HFF-Myc (cell line): ENCODE measurements at regions not wholly inside any gene's neighbourhood (a gene's known extent, or its start where the extent isn't known, plus 50 kb on each side); places are given as distances from the start of the nearest gene placed in this dataset.
"Not testable (repeated sequence)": the region's sequence is repeated elsewhere in the genome, so short reads cannot be mapped to it uniquely, and the experiment has no call there.

Experiments
- DNase-seq: peaks from one replicate; pipeline ENCODE4 v3.0.0-alpha.2; 2011; ENCODE audit warnings: low read depth; ENCODE audit errors: extremely low read depth
- H3K4me3 ChIP-seq: replicated peaks from 2 replicates; pipeline ENCODE4 v1.5.1; 2011; ENCODE audit warnings: low read depth, mild to moderate bottlenecking, control low read depth, low read length
- CTCF ChIP-seq: IDR thresholded peaks from 2 replicates; pipeline ENCODE4 v1.5.1; 2012; ENCODE audit warnings: mild to moderate bottlenecking, low read depth, low read length, control low read depth; ENCODE audit errors: missing control alignments

GRCh38 chr12:68532887-68533248, 77.8 kb upstream of the RAP1B start:
- DNase-seq, result no peak
- TF ChIP-seq CTCF, result no peak
- H3K4me3 ChIP-seq, result no peak overlapping the region

- no peak for TF ChIP-seq CTCF
- no peak for DNase-seq
- no peak overlapping the region for H3K4me3 ChIP-seq
Measured at GRCh38 chr12:68534108-68534507, 76.6 kb upstream of the RAP1B start.

DNA sequence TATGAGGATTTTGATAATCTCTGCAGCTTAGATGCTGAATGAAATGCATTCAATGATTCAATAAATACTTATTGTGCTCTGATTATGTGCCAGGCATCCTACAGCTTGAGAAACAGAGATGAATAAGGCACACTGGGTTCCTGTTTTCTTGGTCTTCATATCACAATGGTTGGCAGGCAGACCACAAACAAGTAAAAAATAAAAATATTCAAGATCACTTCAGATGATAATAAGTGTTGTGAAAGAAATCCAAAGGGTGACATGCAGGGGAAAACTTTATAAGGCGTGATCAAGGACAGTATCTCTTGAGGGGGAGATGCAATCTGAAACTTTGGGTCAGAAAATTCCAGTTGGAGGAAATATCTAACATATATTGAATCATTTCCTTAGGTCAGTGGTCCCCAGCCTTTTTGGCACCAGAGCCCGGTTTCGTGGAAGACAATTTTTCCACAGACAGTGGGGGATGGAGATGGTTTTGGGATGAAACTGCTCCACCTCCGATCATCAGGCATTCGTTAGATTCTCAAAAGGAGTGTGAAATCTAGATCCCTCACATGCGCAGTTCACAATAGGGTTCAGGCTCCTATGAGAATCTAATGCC, 73.7 kb upstream of the RAP1B start:
- TF ChIP-seq CTCF, result no peak
- H3K4me3 ChIP-seq, result no peak overlapping the region
- no peak for DNase-seq

- DNase-seq, result no peak
- TF ChIP-seq CTCF, result no peak
- H3K4me3 ChIP-seq, result no peak overlapping the region
Measured at GRCh38 chr12:68537571-68537970, 73.1 kb upstream of the RAP1B start.

DNA sequence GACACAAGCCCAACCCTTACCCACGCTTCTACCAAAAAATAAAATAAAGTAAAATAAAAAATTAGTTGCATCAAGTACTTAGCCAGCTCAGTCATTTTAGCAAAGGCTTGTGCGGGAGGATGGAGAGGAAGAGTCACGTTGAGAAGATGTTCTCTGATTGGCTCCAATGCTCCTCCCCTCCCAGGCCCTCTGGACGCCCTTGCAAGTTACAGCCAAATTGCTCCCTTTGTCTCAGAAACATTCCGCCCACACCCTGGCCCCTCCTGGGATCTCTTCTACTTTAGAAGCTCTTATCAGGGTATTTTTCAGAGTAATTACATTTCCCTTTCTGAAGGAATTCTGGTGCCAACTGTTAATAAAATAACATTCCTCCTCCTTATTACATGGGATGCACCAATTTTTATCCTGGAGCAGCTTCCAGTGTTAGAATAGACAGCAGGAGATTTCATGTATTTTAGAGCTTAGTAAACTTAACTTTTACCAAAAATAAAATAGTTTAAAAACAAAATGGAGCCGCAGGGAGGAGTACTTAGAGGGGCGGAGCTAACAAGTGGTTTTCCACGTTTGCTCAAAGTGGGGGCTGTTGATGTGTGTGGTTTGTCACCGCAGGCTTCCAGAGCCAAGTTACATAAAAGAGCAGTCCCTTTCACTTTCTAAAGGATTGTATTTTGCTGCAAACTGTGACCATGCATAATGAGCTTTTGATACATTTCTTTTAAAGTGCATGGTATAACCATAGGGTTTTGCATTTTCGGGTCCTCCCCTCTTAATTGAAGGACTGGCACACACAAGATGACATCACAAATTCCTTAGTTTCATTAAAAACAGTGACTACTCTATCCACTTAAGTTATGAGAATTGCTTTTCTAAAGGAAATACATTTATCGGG, 71.7 kb upstream of the RAP1B start:
- DNase-seq, result no peak
- H3K4me3 ChIP-seq, result no peak overlapping the region
- TF ChIP-seq CTCF, result no peak

- no peak overlapping the region for H3K4me3 ChIP-seq
- no peak for TF ChIP-seq CTCF
Measured at GRCh38 chr12:68539615-68539952, 71.1 kb upstream of the RAP1B start.

GRCh38 chr12:68540768-68541167, 69.9 kb upstream of the RAP1B start:
- H3K4me3 ChIP-seq, DNase-seq: not testable (repeated sequence)

More at GRCh38 chr12:68539615-68539952, 71.1 kb upstream of the RAP1B start:
- DNase-seq, result no peak

DNA sequence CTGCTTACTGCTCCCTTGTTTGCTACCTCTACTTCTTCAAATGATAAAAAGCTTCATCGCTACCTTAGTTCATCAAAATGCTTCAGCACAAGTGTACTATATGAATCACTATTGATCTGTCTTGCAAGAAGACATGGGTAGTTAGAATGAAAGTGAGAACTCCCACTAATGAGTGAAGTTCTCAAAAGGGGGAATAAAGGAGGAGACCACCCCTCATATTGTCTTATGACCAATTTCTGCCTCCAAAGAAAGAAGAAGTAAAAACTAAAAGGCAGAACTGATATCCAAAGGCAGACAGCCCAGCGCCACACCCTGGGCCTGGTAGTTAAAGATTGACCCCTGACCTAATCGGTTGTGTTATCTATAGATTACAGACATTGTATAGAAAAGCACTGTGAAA, 63.4 kb upstream of the RAP1B start:
- H3K4me3 ChIP-seq, DNase-seq: not testable (repeated sequence)

DNA sequence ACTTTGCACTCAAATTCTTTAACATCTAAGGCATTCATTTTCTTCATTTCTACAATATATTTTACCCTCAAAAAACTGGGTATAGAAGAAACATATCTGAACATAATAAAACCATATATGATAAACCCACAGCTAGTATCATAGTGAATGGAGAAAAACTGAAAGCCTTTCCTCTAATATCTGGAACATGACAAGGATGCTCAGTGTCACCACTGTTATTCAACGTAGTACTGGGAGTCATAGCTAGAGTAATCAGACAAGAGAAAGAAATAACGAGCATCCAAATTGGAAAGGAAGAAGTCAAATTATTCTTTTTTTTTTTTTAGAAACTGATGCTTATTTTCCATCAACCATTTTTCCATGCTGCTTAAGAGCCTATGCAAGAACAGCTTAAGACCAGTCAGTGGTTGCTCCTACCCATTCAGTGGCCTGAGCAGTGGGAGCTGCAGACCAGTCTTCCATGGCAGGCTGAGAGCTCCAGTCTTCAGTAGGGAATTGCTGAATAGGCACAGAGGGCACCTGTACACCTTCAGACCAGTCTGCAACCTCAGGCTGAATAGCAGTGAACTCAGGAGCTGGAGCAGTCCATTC, 58.0 kb upstream of the RAP1B start:
- not testable (repeated sequence) for DNase-seq, H3K4me3 ChIP-seq
